OCI-LY3 (cell line): ENCODE measurements at regions not wholly inside any gene's neighbourhood (a gene's known extent, or its start where the extent isn't known, plus 50 kb on each side); places are given as distances from the start of the nearest gene placed in this dataset.

Source experiments
- H2AFZ ChIP-seq: fragments of 200-600, 300-600 bp; shearing (Covaris generic); 2 replicates; pipeline ENCODE4 v1.6.0; 2014; ENCODE audit warnings: antibody characterized with exemption, low read depth, low read length
- H3K27ac ChIP-seq: fragments of 200-600, 300-600 bp; sonication (generic); 2 replicates; pipeline ENCODE4 v1.5.1; 2014; ENCODE audit warnings: mild to moderate bottlenecking, low read length, moderate library complexity, mixed read lengths
- H3K27me3 ChIP-seq: fragments of 200-600, 300-600 bp; sonication (generic); 2 replicates; pipeline ENCODE4 v1.6.1; 2014; ENCODE audit warnings: low read depth, low read length, mixed read lengths
- H3K36me3 ChIP-seq: fragments of 200-600, 300-600 bp; sonication (generic); replicated peaks from 2 replicates; pipeline ENCODE3; 2014; ENCODE audit warnings: low read depth, low read length, mixed read lengths
- H3K4me1 ChIP-seq: fragments of 300-600, 200-600 bp; sonication (generic); 2 replicates; pipeline ENCODE4 v1.6.1; 2014; ENCODE audit warnings: low read length, mixed read lengths
- H3K4me2 ChIP-seq: fragments of 200-600, 300-600 bp; sonication (generic); 2 replicates; pipeline ENCODE4 v1.6.1; 2014; ENCODE audit warnings: low read length, mixed read lengths
- H3K4me3 ChIP-seq: fragments of 300-600, 200-600 bp; sonication (generic); 2 replicates; pipeline ENCODE4 v1.5.1; 2014; ENCODE audit warnings: antibody characterized with exemption, mild to moderate bottlenecking, low read length, moderate library complexity
- H3K79me2 ChIP-seq: fragments of 300-600, 200-600 bp; shearing (Covaris generic); 2 replicates; pipeline ENCODE4 v1.6.1; 2014; ENCODE audit warnings: mild to moderate bottlenecking, low read length, mixed read lengths
- H3K9ac ChIP-seq: fragments of 300-600, 200-600 bp; shearing (Covaris generic); 2 replicates; pipeline ENCODE4 v1.6.0; 2014; ENCODE audit warnings: mild to moderate bottlenecking, low read length, moderate library complexity
- H3K9me3 ChIP-seq: fragments of 200-600, 300-600 bp; shearing (Covaris generic); 2 replicates; pipeline ENCODE4 v1.6.1; 2014; ENCODE audit warnings: low read length, mixed read lengths; ENCODE audit not compliant: insufficient read depth
- H4K20me1 ChIP-seq: fragments of 200-600, 300-600 bp; sonication (generic); 2 replicates; pipeline ENCODE4 v1.6.1; 2016; ENCODE audit warnings: low read length, mixed read lengths; ENCODE audit not compliant: insufficient read depth
- CTCF ChIP-seq: fragments of 200-600, 300-600 bp; sonication (generic); IDR thresholded peaks from 2 replicates; pipeline ENCODE4 v1.5.1; 2014; ENCODE audit warnings: antibody characterized with exemption, low read length, low read depth
- EZH2phosphoT487 ChIP-seq: fragments of 200-600 bp; shearing (Covaris generic); IDR thresholded peaks from 2 replicates; pipeline ENCODE4 v1.6.1; 2018; ENCODE audit warnings: antibody characterized with exemption, mixed run types, low read depth

GRCh38 chr6:18663011-18663410, 275.9 kb downstream of the RNF144B start:
- Histone ChIP-seq H3K27me3 (no peaks in the 10 kb centered on the region), H3K27ac (no peak overlapping the region), H4K20me1 (no peaks in the 10 kb centered on the region), H3K9me3 (no peaks in the 10 kb centered on the region), H3K4me2 (no peak overlapping the region), H3K79me2 (no peaks in the 10 kb centered on the region), H3K4me3 (no peak overlapping the region), H3K9ac (no peak overlapping the region), H3K36me3 (no peaks in the 10 kb centered on the region), H3K4me1 (peaks cover 6% of the 10 kb centered on the region), H2AFZ (no peak overlapping the region)
- TF ChIP-seq CTCF = no peak

DNA sequence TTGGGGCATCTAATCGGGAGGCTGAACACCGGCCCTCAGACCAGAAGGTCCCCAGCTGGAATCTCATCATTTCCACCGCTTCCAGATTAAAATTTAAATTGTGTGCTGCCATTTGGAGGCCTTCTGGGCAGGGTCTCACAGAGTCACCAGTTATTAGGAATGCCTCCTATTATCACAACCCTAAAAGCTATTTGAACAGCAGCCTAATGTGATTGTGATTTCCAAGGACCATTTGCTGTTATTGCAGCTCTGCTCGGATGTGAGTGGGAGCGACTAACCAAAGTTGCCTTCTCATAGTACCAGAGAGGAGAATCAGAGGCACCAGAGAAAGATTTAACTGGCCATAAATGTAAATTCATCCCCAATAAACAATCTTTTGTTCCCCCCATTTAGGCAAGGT, 277.3 kb downstream of the RNF144B start:
- H3K4me1 ChIP-seq = peaks cover 6% of the 10 kb centered on the region
- no peak overlapping the region for H3K4me3 ChIP-seq
- H3K27me3 ChIP-seq = no peaks in the 10 kb centered on the region
- no peaks in the 10 kb centered on the region for H3K36me3 ChIP-seq
- H3K9ac ChIP-seq = no peak overlapping the region
- H4K20me1 ChIP-seq = no peaks in the 10 kb centered on the region
- H3K27ac ChIP-seq = no peak overlapping the region
- H3K79me2 ChIP-seq = no peaks in the 10 kb centered on the region
- H2AFZ ChIP-seq = no peak overlapping the region
- no peak overlapping the region for H3K4me2 ChIP-seq
- H3K9me3 ChIP-seq = no peaks in the 10 kb centered on the region
- no peak for TF ChIP-seq EZH2phosphoT487
- no peak for TF ChIP-seq CTCF

GRCh38 chr6:18667612-18668011, 280.5 kb downstream of the RNF144B start:
- Histone ChIP-seq H3K27me3 (no peaks in the 10 kb centered on the region), H4K20me1 (no peaks in the 10 kb centered on the region), H2AFZ (no peak overlapping the region), H3K36me3 (no peaks in the 10 kb centered on the region), H3K9ac (no peak overlapping the region), H3K4me2 (no peak overlapping the region), H3K4me1 (peaks cover 6% of the 10 kb centered on the region), H3K79me2 (no peaks in the 10 kb centered on the region), H3K27ac (no peak overlapping the region), H3K4me3 (no peak overlapping the region), H3K9me3 (no peaks in the 10 kb centered on the region)
- TF ChIP-seq EZH2phosphoT487 (no peak), CTCF (no peak)

DNA sequence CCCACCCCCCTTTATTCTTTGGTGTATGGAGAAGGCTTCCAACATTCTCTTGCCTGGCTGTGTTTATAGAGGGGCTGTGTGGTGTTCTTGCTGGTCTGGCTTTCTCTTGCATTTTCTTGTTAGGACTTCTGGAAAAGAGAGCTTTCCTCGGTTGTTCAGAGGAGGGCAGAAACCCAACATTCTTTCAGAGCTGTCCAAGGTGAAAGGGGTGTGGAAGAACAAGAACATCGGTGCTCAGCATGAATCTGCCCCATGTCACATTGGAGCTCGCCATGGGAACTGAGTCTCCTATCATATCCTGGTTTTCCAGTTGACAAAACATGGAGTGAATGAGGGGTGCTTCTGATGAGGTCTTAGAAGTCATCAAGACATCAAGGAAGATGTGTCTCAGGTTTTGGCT, 281.8 kb downstream of the RNF144B start:
- Histone ChIP-seq H3K4me3 (no peak overlapping the region), H4K20me1 (no peaks in the 10 kb centered on the region)

More for the DNA sequence above, 281.8 kb downstream of the RNF144B start:
- Histone ChIP-seq H3K27me3 (no peaks in the 10 kb centered on the region), H3K4me2 (no peak overlapping the region), H3K36me3 (no peaks in the 10 kb centered on the region), H3K9me3 (no peaks in the 10 kb centered on the region), H3K27ac (no peak overlapping the region), H3K4me1 (no peaks in the 10 kb centered on the region), H3K9ac (no peak overlapping the region), H2AFZ (no peak overlapping the region), H3K79me2 (no peaks in the 10 kb centered on the region)
- TF ChIP-seq EZH2phosphoT487 = no peak
- TF ChIP-seq CTCF = no peak
